WTC11 (cell line): ENCODE measurements at regions not wholly inside any gene's neighbourhood (a gene's known extent, or its start where the extent isn't known, plus 50 kb on each side); places are given as distances from the start of the nearest gene placed in this dataset.

Experiments used
- CREB1 ChIP-seq: sonication (generic); formaldehyde crosslinking; IDR thresholded peaks from 2 replicates; pipeline ENCODE4 v1.8.0; 2023; ENCODE audit warnings: mild to moderate bottlenecking, missing genetic modification reagents
- SMAD4 ChIP-seq: sonication (generic); formaldehyde crosslinking; IDR thresholded peaks from 2 replicates; pipeline ENCODE4 v1.8.0; 2022; ENCODE audit warnings: mild to moderate bottlenecking, missing genetic modification reagents
- TEAD4 ChIP-seq: sonication (generic); formaldehyde crosslinking; IDR thresholded peaks from 2 replicates; pipeline ENCODE4 v1.8.0; 2022; ENCODE audit warnings: mild to moderate bottlenecking, missing genetic modification reagents
- ZBTB43 ChIP-seq: sonication (generic); formaldehyde crosslinking; IDR thresholded peaks from 2 replicates; pipeline ENCODE4 v1.8.1; 2023; ENCODE audit warnings: mild to moderate bottlenecking, missing genetic modification reagents
- TF ChIP-seq, protein P1 (sequence below): fragments of 200-600 bp; IDR thresholded peaks from 2 replicates; pipeline ENCODE4 v1.8.0; 2022; ENCODE audit warnings: antibody characterized with exemption
- TF ChIP-seq, protein P2 (sequence below): sonication (generic); formaldehyde crosslinking; IDR thresholded peaks from 2 replicates; pipeline ENCODE4 v1.8.1; 2022; ENCODE audit warnings: missing genetic modification reagents, borderline replicate concordance
- TF ChIP-seq, protein P3 (sequence below): sonication (generic); formaldehyde crosslinking; IDR thresholded peaks from 2 replicates; pipeline ENCODE4 v1.8.1; 2022; ENCODE audit warnings: low read depth, missing genetic modification reagents, borderline replicate concordance
- TF ChIP-seq, protein P4 (sequence below): sonication (generic); formaldehyde crosslinking; IDR thresholded peaks from 2 replicates; pipeline ENCODE4 v1.8.0; 2022; ENCODE audit warnings: mild to moderate bottlenecking, missing genetic modification reagents

DNA sequence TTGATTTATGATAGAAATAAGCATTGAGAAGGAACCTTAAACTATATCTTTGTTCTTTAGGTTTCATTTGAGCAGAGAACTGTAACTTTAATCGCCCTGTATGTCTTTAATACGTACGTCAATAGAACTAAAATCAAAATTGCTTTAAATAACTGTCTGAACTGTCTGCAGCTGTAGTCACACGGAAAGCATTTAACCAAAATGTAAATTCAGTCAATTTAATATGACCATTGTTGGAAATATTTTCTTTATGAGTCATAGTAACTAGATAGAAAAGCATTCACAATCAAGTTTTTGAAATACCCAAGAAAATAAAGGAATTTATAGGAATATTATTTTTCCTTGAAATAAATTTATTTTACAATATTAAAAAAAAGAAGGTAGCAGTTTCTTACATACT, 157.1 kb upstream of the CDH6 start:
- TF ChIP-seq, protein P1, sequence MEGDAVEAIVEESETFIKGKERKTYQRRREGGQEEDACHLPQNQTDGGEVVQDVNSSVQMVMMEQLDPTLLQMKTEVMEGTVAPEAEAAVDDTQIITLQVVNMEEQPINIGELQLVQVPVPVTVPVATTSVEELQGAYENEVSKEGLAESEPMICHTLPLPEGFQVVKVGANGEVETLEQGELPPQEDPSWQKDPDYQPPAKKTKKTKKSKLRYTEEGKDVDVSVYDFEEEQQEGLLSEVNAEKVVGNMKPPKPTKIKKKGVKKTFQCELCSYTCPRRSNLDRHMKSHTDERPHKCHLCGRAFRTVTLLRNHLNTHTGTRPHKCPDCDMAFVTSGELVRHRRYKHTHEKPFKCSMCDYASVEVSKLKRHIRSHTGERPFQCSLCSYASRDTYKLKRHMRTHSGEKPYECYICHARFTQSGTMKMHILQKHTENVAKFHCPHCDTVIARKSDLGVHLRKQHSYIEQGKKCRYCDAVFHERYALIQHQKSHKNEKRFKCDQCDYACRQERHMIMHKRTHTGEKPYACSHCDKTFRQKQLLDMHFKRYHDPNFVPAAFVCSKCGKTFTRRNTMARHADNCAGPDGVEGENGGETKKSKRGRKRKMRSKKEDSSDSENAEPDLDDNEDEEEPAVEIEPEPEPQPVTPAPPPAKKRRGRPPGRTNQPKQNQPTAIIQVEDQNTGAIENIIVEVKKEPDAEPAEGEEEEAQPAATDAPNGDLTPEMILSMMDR, result no peak
- TF ChIP-seq, protein P2, sequence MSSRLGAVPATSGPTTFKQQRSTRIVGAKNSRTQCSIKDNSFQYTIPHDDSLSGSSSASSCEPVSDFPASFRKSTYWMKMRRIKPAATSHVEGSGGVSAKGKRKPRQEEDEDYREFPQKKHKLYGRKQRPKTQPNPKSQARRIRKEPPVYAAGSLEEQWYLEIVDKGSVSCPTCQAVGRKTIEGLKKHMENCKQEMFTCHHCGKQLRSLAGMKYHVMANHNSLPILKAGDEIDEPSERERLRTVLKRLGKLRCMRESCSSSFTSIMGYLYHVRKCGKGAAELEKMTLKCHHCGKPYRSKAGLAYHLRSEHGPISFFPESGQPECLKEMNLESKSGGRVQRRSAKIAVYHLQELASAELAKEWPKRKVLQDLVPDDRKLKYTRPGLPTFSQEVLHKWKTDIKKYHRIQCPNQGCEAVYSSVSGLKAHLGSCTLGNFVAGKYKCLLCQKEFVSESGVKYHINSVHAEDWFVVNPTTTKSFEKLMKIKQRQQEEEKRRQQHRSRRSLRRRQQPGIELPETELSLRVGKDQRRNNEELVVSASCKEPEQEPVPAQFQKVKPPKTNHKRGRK, result no peak
- TF ChIP-seq, protein P3, sequence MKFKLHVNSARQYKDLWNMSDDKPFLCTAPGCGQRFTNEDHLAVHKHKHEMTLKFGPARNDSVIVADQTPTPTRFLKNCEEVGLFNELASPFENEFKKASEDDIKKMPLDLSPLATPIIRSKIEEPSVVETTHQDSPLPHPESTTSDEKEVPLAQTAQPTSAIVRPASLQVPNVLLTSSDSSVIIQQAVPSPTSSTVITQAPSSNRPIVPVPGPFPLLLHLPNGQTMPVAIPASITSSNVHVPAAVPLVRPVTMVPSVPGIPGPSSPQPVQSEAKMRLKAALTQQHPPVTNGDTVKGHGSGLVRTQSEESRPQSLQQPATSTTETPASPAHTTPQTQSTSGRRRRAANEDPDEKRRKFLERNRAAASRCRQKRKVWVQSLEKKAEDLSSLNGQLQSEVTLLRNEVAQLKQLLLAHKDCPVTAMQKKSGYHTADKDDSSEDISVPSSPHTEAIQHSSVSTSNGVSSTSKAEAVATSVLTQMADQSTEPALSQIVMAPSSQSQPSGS (CRISPR knock-in tag), result no peak
- TF ChIP-seq, protein P4, sequence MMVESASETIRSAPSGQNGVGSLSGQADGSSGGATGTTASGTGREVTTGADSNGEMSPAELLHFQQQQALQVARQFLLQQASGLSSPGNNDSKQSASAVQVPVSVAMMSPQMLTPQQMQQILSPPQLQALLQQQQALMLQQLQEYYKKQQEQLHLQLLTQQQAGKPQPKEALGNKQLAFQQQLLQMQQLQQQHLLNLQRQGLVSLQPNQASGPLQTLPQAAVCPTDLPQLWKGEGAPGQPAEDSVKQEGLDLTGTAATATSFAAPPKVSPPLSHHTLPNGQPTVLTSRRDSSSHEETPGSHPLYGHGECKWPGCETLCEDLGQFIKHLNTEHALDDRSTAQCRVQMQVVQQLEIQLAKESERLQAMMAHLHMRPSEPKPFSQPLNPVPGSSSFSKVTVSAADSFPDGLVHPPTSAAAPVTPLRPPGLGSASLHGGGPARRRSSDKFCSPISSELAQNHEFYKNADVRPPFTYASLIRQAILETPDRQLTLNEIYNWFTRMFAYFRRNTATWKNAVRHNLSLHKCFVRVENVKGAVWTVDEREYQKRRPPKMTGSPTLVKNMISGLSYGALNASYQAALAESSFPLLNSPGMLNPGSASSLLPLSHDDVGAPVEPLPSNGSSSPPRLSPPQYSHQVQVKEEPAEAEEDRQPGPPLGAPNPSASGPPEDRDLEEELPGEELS (CRISPR knock-in tag), result no peak
- TF ChIP-seq TEAD4 (no peak), SMAD4 (CRISPR knock-in tag) (no peak), CREB1 (CRISPR knock-in tag) (no peak), ZBTB43 (CRISPR knock-in tag) (no peak)
